ENCODE measurements at regions not wholly inside any gene's neighbourhood (a gene's known extent, or its start where the extent isn't known, plus 50 kb on each side); places are given as distances from the start of the nearest gene placed in this dataset.

- DNase-seq (ENCODE audit: low read depth): no peak
Measured at GRCh38 chr2:239780236-239780994, 244.7 kb downstream of the NDUFA10 start.

DNA sequence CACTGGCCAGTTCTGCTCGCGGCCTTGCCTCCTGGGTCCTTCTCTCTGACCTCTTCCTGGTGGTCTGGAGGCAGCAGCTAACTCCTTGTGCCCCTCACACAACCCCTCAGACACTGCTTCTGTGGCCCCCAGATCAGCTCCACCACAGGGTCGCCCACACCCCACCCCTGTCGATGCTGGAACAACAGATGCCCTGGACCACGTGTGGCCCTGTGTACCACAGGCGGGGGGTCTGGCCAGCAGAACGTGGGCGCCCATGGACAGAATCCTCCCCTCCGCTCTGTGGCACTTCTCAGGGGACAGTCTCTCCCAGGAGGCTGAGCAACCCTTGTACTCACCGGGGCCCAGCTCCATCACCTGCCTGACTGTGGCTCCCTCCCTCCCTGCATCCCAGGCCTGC is 245.6 kb downstream of the NDUFA10 start:
- no peak for DNase-seq (ENCODE audit: low read depth)

GRCh38 chr2:239778861-239779558 is 246.1 kb downstream of the NDUFA10 start:
- no peak for DNase-seq (ENCODE audit: low read depth)

DNA sequence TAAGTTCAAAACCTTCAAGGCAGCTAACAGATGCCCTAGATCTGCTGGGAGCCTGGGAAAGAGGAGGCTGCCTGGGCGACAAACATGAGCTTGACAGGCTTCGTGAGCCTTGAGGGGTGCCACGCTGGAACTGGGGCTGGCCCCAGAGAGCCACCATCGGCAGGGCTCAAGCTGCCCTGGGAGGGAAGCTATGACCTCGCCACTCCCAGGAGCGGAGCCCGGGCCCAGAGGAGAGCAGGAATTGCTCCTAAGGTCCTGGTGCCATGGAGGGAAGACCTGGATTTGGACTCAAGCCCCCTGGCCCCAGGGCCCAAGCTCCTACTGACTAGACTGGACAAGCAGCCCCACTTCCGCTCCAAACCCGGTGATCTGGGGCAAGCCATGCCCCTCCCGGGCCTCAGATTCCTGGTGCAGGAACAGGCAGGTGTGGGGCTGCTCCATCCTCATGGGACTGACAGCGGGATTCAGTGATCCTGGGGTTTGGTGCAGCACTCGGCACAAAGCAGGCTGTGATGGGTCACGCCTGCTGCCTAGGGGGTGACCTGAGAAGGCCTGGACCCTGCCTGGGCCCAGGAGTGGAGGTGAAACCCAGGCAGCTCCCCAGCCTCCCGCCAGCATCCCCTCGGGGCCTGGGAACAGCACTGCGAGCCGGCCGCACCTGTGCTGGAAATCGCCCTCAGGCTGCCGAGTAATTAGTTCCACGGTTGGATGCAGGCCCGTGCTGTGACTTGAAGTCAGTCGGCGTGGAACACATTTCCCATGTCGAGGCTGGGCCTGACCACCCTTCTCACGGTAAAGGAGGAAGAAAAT is 246.9 kb downstream of the NDUFA10 start:
- no peak for DNase-seq (ENCODE audit: low read depth)

DNA sequence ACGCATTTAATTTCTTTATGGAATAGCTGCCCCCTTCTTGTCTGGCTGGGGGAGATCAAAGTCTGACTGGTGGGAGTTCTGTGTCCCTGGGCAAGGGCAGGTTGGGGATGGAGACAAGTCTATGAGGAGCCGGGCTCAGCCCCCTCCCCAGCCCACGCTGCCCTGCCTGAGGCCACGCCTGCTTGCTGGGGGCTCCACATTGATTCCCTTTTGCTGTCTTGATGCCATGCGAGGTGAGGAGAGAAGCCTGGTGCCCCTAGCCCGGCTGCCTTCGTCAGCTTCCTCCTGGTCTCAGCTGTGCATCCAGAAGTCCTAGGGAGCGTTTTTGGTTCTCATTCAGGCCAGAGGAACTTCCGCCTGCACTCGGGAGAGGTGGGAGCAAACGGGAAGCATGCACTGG is 247.9 kb downstream of the NDUFA10 start:
- DNase-seq (ENCODE audit: low read depth): no peak

DNA sequence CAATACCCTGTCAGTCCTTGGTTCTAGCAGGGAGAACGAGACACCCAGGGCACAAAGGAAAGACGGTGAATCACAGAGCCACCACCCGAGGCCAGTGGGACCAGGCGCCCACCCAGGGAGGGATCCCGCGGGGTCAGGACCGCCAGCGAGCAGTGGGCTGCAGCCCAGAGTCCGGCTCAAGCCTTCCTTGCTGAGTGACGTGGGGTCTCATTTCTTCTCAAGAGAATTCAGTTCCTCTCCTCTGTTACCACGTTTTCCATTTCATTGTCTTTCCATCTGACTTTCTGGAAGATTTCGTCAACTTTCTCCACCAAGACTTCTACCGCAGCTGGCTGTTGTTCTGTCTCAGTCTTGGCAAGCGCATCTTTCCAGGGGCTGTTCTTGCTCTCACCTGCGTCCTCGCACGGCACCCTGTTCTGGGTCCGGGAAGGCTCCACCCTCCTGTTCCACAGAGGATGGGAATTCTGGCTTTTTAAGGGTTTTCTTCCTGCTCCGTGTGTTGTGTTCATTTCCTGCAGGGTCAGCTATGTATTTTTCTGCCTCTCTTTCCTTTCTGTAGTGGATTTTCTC is 248.6 kb downstream of the NDUFA10 start:
- DNase-seq (ENCODE audit: low read depth): no peak

DNA sequence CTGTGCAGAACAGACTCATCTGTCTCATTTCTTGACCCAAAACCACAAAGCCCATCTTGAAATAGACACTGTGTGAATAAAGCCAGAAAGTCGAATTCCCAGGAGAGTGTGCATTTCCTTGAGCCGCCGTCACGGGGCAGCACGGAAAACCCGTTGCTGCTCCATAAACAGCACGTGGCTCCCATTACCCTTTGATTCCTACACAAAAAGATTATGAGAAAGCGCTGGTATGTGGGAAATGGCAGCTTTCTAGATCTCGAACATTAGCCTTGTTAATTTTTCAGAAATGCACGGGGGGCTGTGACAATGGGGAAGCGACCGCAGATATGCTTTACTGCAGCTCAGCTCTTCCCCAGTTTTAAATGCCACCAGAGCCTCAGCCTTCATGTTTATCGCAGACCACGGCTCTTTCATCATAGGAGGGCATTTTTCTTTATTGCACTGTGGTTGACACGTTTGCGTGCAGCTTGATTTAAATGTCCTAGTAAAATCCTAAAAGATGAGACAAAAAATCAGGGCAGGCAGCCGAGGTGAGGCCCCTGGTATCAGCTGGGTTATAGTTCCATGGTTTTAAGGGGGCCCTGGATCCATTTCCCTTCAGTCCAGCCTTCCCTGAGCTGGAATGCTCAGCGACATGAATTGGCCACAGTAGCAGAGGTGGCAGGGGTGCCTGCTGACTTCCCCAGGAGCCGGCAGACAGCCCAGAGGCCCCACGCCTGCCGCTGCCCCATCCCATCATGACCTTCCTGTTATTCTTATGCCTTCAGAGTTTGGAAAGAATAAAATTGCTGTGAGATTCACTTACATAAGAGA is 249.3 kb downstream of the NDUFA10 start:
- DNase-seq (ENCODE audit: low read depth): no peak

DNA sequence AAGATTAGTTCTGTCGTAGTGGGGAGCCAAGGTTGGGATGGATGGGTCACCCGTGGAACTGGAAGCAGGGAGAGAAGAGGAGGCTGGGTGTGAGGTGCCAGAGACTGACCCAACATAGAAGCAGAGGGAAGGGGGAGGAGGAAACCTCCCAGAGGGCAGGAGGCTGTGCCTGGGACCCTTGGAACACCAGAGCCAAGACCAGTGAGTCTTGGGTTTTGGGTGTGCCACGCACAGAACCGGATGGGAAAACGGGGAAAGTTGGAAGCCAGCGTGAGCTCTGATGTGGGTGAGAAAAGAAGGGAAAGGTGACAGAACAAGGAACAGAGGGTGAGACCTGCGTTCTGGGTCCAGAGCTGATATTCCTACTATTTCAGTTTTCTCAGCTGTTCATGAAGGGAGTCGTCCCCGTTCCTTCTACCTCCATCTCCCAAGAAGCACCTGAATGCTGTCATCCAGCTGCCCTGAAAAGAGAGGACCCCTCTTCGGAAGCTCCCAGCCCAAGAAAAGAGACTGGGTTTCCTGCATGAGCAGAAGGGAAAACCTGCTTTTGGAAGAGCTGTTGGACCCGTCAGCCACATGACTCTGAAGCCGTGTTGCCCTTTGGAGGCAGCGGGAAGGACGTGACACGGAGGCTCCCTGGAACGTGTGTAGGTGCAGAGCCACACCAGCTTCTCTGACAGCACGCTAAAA is 250.1 kb downstream of the NDUFA10 start:
- DNase-seq (ENCODE audit: low read depth): no peak

- DNase-seq (ENCODE audit: low read depth): no peak
Measured at GRCh38 chr2:239774142-239774462, 251.0 kb downstream of the NDUFA10 start.

DNA sequence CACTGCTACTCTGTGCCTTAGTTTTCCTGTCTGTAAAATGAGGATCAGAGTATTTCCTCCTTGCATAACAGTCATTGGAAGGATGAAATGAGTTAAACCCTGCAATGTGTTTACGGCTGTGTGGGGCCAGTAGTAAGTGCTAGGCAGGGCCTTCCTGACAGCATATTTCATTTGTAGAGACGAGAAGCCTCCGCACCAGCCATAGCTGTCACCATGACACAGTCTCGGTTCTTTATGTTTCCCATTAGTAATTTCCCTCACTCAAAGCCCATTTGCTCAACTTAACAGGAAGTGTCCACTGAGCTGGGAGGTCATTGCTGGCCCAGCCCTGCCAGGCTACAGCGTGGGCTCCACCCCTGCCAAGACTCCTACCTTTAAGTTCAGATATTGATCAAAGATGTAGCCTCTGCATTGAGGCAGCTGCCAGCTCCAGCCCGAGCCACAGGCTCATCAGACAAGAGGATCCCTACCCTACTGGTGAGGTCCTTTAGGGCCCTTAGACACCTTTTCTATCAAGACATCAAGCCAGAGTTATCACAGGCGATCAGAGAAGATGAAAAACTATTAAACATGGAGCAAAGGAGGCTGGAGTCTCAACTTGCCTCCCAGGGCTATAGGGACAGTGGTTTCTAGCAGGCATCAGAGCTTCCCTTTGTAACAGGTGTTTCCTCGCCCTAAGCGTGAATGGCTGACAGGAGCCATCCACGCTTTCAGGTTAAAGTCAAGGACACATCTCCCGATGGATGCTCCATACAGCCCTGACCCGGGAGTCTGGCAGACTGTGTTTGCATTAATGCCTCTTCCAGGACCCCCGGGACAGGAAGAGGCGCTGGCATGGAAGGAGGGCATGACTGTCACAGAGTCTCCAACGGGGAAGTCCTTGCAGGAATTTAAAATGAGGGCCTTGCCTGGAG is 251.7 kb downstream of the NDUFA10 start:
- no peak for DNase-seq (ENCODE audit: low read depth)

- DNase-seq (ENCODE audit: low read depth): no peak
Measured at GRCh38 chr2:239772721-239773120, 252.4 kb downstream of the NDUFA10 start.

GRCh38 chr2:239770246-239770639 is 254.9 kb downstream of the NDUFA10 start:
- DNase-seq (ENCODE audit: low read depth): no peak

GRCh38 chr2:239769554-239770245 is 255.4 kb downstream of the NDUFA10 start:
- no peak for DNase-seq (ENCODE audit: low read depth)

GRCh38 chr2:239768907-239769553 is 256.1 kb downstream of the NDUFA10 start:
- no peak for DNase-seq (ENCODE audit: low read depth)

DNA sequence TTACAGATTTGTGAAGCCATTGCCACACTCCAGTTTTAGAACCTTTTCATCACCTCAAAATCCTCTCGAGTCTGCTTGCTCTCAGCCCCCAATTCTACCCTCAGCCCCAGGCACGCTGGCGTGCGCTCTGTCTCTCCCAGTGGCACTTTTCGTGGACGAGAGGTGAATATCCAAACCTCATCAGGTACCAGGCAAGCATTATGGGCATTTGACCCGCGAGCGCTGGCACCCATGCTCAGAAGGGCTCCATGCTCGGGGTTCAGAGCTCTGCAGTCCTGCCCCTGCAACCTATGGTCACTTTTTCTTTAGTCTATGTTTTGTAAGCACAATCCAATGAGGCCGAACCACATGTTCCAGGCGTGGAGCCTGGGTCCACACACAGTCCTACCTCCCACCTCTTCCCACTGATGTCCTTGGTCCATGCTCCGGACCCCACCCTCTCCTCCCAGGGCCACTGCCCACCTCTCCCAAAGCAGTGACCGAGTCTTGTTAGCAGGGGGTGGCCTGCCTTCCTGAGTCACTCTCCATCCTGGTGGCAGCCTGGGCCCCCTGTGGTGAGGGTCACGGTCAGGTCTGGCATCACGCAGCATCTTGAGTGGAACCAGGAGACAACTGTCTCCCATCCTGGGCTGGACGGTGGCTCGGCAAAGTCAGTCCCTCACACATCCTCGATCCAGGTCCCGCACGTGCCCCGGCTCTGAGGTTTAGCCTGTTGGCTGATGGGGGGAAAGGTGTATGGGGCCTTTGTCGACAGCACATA is 256.9 kb downstream of the NDUFA10 start:
- DNase-seq (ENCODE audit: low read depth): no peak

DNA sequence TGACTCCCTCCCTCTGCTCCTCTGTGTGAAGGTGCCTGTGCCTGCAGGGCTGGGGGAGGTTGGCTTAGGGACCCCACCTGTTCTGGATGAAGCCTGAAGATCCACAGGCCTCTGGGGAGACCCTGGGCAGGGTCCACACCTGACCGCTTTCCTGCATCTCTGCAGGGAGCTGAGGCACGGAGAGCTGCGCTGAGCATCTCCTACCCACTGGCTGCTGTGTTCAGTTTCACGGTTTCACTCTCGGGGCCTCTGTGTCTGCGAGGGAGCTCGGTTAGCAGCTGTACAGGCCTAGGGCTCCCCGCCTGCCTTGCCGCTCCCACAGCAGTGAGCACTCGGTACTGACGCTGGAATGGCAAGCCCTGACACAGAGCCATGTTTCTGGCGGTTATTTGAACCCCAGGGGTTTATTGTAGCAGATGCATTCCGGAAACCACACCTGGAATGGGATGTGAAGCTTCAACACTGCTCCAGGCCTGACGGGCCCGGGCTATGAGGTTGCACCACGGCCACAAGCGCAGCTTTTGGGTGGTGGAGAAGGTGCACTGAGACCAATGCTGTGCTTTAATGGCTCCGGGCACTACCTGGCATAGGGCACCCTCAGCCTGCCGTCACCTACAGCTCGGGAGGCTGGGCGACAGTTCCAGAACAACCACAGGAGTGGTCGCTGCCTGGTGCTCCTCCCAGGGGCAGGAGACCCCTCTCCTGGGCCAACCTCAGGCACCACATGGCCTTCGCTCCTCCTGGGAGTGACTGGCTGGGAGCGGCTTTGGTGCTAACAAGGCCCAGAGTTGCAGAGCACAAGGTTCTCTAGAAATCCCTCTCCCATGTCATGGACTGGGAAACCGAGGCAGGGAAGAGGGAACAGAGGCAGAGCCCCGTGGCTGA is 257.9 kb downstream of the NDUFA10 start:
- DNase-seq (ENCODE audit: low read depth): no peak

DNA sequence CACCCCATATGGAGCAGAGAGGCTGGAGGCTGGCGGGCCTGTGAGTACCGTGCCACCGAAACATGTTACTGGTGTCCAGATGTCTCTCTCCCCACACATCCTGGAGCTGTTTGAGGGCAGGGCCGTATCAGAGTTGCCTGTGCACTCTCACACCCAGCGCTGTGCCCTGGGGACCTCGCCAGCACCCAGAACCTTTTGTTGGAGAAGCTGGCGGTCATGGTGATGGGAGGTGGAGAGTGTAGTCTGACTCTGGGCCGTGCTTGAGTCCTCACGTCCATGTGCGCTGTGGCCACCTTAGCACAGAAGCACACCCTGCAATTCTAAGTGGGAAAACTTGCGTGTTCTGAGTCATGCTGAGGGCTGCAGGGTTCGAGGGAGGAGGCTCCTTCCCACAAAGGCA is 259.2 kb downstream of the NDUFA10 start:
- no peak for DNase-seq (ENCODE audit: low read depth)
